ENCODE measurements at regions not wholly inside any gene's neighbourhood (a gene's known extent, or its start where the extent isn't known, plus 50 kb on each side); places are given as distances from the start of the nearest gene placed in this dataset.

DNA sequence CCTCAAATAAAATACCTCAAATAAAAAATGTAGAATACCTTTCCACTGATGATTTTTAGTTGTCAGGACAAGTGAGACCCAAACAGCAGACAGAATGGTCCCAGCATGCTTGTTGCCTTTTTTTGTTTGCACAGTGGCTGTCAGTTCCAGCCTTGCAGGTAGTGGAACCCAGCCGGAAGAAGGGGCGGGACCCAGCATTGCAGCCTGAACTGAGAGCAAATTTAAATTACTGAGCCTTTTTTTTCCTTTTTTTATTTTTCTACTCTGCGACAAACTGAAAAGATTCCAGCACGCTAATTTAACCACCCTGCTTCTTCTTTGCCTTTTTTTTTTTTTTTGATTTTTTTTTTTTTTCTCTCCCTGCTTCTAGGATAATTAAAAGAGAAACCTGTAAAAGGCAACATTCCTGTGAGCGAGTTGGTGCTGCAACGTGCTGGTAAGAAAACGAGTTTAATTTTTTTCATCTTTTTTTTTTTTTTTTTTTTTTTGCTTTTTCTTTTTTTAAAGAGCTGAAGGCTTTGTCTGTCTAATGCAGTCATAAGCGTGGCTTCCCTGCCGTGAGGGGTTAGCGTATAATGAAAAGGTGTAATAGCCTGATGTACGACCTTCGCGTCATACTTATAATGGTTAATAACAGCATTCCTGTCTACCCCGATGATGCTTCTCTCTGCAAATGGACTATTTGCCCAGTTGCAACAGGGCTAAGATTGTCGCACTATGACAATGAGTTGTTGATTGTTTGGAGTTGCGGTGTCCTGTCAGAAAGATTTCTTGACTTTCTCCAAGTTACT, 555.3 kb upstream of the CELF2 start:
- H3K9ac ChIP-seq (ENCODE audit: low read length) = no peak overlapping the region
- H3K27me3 ChIP-seq (ENCODE audit: insufficient read depth, low read length) = no peaks in the 10 kb centered on the region
- BruUV-seq (replicated peaks) = no TSS peak
- no peaks in the 10 kb centered on the region for H3K36me3 ChIP-seq (ENCODE audit: control insufficient read depth in 1 of 2, insufficient read depth in 2 of 2, low read length in 2 of 2)
- H3K27ac ChIP-seq (ENCODE audit: low read depth, low read length) = no peak overlapping the region
- no peaks in the 10 kb centered on the region for H3K4me1 ChIP-seq (ENCODE audit: control insufficient read depth in 1 of 2, insufficient read depth in 2 of 2, low read length in 2 of 2)
- no peaks in the 10 kb centered on the region for H4K20me1 ChIP-seq (ENCODE audit: insufficient read depth)
- intact Hi-C loops (cut with micrococcal nuclease) = no loop called here
- peaks cover 20 to 25% of the 10 kb centered on the region in 2 experiments for H3K9me3 ChIP-seq (ENCODE audit: control insufficient read depth in 1 of 2, insufficient read depth in 1 of 2, low read depth in 1 of 2, low read length in 2 of 2)
- no peak overlapping the region for H2AFZ ChIP-seq (ENCODE audit: low read depth, low read length, poor library complexity, severe bottlenecking)
- H3K9me2 ChIP-seq (ENCODE audit: insufficient read depth) = no peaks in the 10 kb centered on the region
- no peak overlapping the region for H3K4me3 ChIP-seq (replicated peaks in 1 of 2; ENCODE audit: low read depth in 1 of 2, low read length in 2 of 2)
- no peak overlapping the region for H3K4me2 ChIP-seq (ENCODE audit: low read length)
- DNase-seq (ENCODE audit: low read depth, low spot score) = no peak
- H3K79me2 ChIP-seq (ENCODE audit: insufficient read depth, low read length) = no peaks in the 10 kb centered on the region
- TF ChIP-seq JUND (IDR thresholded peaks at IDR 0.05) = no peak
- no peak for TF ChIP-seq RAD21 (IDR thresholded peaks at IDR 0.05; ENCODE audit: low read depth)
- TF ChIP-seq ZNF274 (IDR thresholded peaks at IDR 0.05; ENCODE audit: low read depth, low read length) = no peak
- TF ChIP-seq, protein P1, sequence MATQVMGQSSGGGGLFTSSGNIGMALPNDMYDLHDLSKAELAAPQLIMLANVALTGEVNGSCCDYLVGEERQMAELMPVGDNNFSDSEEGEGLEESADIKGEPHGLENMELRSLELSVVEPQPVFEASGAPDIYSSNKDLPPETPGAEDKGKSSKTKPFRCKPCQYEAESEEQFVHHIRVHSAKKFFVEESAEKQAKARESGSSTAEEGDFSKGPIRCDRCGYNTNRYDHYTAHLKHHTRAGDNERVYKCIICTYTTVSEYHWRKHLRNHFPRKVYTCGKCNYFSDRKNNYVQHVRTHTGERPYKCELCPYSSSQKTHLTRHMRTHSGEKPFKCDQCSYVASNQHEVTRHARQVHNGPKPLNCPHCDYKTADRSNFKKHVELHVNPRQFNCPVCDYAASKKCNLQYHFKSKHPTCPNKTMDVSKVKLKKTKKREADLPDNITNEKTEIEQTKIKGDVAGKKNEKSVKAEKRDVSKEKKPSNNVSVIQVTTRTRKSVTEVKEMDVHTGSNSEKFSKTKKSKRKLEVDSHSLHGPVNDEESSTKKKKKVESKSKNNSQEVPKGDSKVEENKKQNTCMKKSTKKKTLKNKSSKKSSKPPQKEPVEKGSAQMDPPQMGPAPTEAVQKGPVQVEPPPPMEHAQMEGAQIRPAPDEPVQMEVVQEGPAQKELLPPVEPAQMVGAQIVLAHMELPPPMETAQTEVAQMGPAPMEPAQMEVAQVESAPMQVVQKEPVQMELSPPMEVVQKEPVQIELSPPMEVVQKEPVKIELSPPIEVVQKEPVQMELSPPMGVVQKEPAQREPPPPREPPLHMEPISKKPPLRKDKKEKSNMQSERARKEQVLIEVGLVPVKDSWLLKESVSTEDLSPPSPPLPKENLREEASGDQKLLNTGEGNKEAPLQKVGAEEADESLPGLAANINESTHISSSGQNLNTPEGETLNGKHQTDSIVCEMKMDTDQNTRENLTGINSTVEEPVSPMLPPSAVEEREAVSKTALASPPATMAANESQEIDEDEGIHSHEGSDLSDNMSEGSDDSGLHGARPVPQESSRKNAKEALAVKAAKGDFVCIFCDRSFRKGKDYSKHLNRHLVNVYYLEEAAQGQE (IDR thresholded peaks at IDR 0.05; ENCODE audit: low read depth) = no peak
- TF ChIP-seq EZH2 (IDR thresholded peaks at IDR 0.05) = no peak
- no peak for TF ChIP-seq CBX3 (IDR thresholded peaks at IDR 0.05; ENCODE audit: low read depth)
- no peak for TF ChIP-seq ELF1 (IDR thresholded peaks at IDR 0.05; ENCODE audit: borderline replicate concordance, low read depth)
- TF ChIP-seq FOSL1 (IDR thresholded peaks at IDR 0.05; ENCODE audit: low read depth) = no peak
- ATAC-seq = no peak
- ChIA-PET RAD21 (ENCODE audit: low non-redundant PET in 1 of 2, low total read pairs in 2 of 2, uncharacterized antibody in 2 of 2, unreplicated experiment in 2 of 2) (no interaction called here), CTCF (no interaction called here), POLR2A (no interaction called here)

Measured in HCT116 (cell line).